HG03095 (cell line): ENCODE measurements at regions not wholly inside any gene's neighbourhood (a gene's known extent, or its start where the extent isn't known, plus 50 kb on each side); places are given as distances from the start of the nearest gene placed in this dataset.

ENCODE experiments used
- ATAC-seq: cut with Tn5 transposase; IDR thresholded peaks from one replicate; pipeline ENCODE4 v1.9.1; 2021; ENCODE audit warnings: moderate library complexity; ENCODE audit not compliant: unreplicated experiment

GRCh38 chr20:40591119-40591518 lies 97.9 kb downstream of the MAFB start:
- ATAC-seq: no peak

DNA sequence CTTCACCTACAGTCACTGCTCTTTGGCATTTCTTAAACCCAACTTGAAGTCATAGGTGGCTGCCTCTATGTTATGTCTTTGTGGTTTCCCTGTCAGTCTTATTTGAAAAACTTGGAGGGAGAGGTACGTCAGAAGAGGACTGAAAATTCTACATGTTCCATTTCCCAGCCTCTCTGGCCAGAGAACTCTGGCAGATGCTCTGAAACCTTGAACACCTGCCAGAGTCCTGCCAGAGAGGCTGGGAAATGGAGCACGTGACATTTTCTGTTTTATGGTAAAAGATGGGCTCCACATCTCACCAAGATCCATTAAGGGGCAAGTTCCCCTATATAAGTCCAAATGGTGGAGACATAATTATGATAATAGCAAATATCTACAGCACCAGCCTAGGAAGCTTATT lies 99.5 kb downstream of the MAFB start:
- ATAC-seq: no peak

DNA sequence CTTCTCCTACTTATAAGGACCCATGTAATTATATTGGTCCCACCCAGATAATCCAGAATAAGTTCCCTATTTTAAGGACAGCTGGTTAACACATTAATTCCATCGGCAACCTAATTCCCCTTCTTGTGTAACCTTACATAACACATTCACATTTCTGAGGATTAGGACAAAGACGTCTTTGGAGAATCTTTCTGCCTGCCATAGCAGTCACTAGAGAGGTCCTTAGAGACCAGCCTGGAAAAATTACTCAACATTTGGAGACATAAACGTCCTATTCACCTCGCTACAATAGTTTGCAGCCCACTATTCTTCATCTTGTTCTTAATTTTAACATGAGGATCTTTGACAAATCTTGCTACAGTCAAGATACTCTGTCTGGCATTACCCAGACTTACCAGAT lies 100.1 kb downstream of the MAFB start:
- no peak for ATAC-seq

- no peak for ATAC-seq
These were observed 102.0 kb downstream of the MAFB start for GRCh38 chr20:40587038-40587437.

DNA sequence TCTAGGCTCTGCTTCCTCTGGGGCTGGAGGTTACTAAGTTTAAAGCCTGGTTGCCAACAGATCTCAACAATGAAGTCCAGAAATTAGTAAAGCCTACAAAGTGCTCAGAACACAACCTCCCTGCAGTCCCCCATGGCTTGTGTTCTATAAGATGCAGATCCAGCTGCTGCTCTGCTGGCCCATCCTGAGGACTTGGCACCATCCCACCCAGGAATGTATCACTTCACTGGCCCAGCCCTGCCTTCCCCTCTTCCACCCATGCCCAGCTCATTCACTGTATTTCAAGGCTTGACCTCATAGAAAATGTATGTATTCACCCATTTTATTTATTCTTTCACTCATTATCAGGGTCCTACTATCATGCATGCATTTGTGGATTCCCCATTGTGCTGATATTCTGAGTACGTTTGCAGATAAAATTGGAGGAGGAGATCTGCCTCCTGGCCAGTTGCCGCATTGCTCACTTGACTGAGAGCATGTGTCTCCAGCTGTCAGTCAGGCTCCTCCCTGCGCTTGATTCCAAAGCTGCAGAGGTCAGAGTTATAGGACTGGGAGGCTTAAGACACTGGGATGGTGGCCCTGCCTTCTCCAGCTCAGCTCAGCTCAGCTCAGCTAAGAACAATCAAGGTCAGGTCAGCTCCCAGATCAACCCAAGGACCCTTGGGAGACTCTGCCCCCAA lies 104.8 kb downstream of the MAFB start:
- no peak for ATAC-seq

DNA sequence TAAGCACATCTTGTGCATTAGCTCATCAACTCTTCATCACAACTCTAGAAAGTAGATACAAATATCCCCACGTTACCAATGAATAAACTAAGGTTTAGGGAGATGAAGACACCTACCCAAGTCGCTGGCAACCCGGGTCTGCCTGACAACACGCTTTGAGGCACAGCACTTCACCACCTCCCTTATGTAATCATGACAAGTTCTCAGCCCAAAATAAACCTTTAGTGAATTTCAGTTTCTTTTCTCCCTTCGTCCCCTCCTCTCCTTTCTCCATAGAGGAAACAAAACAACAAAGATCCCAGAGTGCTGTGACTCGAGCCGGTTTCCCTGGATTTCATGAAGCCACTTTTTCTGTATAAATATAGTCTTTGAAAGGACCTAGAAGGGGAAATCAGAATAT lies 105.4 kb downstream of the MAFB start:
- ATAC-seq: no peak

DNA sequence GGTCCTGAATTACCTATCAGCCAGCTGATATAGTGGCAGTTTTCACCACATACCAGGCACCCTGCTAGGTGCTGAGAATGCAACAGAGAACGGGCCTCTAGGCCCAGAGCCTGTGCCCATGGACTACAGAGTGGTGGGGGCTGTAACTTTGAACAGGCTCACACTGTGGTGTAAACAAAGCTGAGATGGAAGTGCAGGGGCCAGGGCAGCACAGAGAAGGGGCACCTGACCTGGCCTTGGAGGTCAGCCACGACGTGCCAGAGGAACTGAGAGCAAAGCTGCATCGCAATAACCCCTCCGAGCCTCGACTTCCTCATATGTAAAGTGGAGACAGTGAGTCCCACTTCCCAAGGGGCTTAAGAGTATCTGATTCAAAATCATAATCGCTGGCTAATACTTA lies 105.8 kb downstream of the MAFB start:
- ATAC-seq: no peak

GRCh38 chr20:40582531-40582930 lies 106.5 kb downstream of the MAFB start:
- no peak for ATAC-seq

- no peak for ATAC-seq
These were observed 109.3 kb downstream of the MAFB start for GRCh38 chr20:40579701-40580100.

DNA sequence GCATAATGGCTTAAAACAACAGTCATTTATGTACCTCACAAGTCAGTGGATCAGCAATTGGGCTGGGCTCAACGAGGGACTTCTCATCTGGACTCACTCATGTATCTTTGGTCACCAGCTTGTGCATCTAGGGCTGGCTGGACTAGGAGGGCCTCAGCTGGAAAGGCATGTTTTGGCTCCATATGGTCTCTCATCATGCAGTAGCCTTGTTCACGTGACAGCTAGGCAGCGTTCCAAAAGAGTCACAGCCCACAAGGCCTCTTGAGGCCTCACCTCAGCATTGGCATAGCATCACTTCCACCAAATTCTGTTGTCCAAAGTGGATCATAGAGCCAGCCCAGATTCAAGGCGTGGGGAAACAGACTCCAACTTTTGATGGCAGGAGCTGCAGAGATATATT lies 110.1 kb downstream of the MAFB start:
- no peak for ATAC-seq

DNA sequence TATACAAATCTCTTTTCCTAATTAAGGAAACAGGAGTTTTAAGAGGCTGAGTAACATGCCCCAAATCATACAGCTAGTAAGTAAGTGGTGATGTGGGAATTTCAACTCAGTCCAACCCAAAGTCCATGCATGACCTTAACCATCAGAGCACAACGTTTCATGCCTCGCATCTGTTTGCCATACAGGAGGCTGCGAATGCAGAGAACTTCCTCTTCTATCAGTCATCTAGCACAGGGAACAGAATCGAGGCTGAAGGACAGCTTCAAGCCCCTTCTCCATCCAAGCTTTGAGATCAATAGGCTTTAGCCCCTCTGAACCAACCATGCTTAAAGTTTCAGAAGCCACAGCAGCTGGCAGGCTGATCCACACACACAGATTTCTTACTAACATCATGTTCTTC lies 113.2 kb downstream of the MAFB start:
- no peak for ATAC-seq

DNA sequence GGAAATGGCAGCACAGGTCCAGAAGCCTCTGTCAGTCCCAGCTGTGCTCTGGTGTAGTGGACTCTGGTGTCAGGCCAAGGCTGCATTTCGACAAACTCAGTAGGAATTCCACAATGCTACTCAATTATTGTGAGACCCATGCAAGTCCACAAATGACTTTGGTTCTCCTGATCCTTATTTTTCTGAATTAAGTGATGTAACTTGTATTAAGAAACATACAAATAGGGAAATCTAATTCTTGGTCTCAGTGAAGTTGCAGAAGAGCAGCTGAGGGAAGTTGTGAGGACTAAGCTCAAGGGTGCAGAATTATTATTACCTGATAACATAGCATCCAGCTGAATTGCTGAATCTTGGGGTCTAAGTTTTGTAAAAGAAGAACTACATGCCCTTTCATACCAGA lies 116.8 kb downstream of the MAFB start:
- no peak for ATAC-seq

GRCh38 chr20:40571639-40572038 lies 117.4 kb downstream of the MAFB start:
- ATAC-seq: no peak

GRCh38 chr20:40568200-40568599 lies 120.8 kb downstream of the MAFB start:
- ATAC-seq: no peak

DNA sequence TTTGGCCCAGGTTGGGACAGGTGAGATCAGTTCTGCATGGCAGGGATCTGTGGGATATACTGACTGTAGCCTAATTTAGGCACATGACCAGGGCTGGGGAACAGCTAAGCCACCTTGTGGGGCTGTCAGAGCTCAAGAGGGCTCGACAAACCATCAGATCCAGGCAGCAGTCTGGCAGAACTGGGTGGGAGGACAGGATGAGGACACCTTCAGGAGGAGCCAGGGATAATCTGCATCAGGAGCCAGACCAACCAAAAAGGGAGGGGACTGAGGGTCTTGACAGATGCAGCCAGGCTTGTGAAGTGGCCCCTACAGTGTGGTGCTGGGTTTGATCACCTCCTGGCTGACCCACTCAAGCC lies 123.4 kb downstream of the MAFB start:
- no peak for ATAC-seq

GRCh38 chr20:40565001-40565681 lies 123.9 kb downstream of the MAFB start:
- ATAC-seq: no peak

GRCh38 chr20:40563296-40563950 lies 125.6 kb downstream of the MAFB start:
- ATAC-seq: no peak

DNA sequence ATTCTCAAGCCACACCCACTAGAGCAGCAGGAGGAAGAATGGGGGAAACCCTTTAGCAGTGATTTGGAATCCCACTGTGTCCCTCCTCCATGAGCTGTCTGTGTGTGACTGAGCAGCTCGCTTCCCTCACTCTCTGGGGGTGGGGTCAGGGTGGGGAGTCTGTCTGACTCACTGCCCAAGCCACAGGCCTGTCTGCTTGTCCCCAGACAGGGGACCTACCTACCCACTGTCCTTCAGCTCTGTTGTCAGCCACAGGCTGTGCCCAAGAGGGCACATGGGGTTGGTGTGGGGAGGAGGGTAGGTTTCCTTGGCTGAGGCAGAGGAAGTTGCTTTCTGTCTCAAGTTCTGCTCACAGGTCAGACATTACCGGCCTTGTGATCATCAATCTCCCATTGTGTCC lies 127.0 kb downstream of the MAFB start:
- ATAC-seq: no peak

DNA sequence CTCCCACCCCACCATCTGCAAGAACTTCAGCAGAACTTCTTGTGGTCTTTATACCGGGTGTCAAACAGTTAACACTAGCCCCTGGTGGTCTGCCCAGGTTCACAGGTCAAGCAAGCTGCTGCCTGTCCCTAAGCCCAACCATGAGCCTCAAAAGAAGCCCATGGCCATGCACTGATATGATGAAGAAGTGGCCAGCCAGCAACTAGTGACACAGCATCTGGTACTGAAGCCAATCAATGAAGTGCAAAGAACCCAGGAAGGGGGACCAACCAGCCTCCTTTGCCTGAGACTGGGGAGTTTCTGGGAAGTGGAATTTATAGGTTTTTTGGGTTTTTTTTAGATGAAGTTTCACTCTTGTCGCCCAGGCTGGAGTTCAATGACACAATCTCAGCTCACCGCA lies 127.8 kb downstream of the MAFB start:
- no peak for ATAC-seq

GRCh38 chr20:40558212-40558611 lies 130.8 kb downstream of the MAFB start:
- ATAC-seq: no peak

DNA sequence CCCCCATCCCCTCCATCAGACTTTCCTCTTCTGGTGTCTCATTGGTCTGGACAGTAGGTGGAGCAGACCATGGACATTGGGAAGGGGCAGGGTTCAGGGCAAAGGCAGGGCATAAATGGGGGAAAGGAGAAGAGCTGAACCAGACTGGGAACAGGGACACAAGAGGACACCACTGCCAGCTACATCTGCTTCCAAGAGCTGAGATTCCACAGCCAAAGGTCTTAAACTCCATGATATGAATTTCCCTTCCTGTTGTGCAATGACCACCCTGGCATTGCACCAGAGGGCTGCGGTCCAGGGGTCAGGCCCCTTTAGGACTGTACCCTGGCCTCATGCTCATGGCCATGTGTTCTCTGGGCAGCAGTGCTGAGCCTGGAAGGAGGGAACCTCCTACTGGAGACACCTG lies 137.9 kb downstream of the MAFB start:
- no peak for ATAC-seq

- ATAC-seq: no peak
These were observed 141.4 kb downstream of the MAFB start for GRCh38 chr20:40547483-40548091.
